ENCODE measurements at regions not wholly inside any gene's neighbourhood (a gene's known extent, or its start where the extent isn't known, plus 50 kb on each side); places are given as distances from the start of the nearest gene placed in this dataset.

DNA sequence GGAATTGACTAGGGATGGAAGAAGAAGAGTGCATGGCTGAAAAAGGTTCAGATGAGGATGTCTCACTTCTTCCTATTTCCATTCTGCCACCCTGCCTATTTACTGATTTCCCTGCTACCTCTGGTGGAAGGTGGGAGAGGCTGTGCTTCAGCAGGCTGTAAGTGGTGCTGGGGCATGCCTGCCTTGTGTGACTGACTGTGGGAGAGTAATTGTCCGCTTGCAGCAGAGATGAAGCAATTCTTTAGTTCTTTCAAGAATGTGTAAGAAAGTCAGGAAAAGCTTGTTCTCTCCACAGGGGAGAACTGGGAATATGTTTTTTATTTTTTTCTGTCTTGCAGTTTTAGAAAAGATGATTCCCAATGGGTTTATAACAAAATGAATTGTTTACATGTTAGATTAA, 72.5 kb upstream of the NYAP2 start:
- intact Hi-C loops (cut with DNase I): no loop called here
- H3K27ac ChIP-seq (ENCODE audit: low read depth in 2 of 2, low read length in 2 of 2): no peak overlapping the region
- H3K36me3 ChIP-seq (ENCODE audit: control insufficient read depth in 2 of 3, insufficient read depth in 3 of 3, low read length in 3 of 3): no peaks in the 10 kb centered on the region
- H3K27me3 ChIP-seq (ENCODE audit: control insufficient read depth, insufficient read depth, low read length): no peaks in the 10 kb centered on the region
- H3K4me3 ChIP-seq (ENCODE audit: low read length in 3 of 3): no peak overlapping the region
- TF ChIP-seq CTCF (IDR thresholded peaks at IDR 0.05; ENCODE audit: borderline replicate concordance, extremely low read depth, insufficient read depth): no peak
- DNase-seq (no peak), FAIRE-seq (no peak)
- no peaks in the 10 kb centered on the region for H3K4me1 ChIP-seq (ENCODE audit: control insufficient read depth in 2 of 3, insufficient read depth in 2 of 3, low read depth in 1 of 3, low read length in 3 of 3)
- H3K9me3 ChIP-seq (ENCODE audit: control insufficient read depth in 2 of 3, insufficient read depth in 1 of 3, low read length in 3 of 3): no peaks in the 10 kb centered on the region
- H3K9ac ChIP-seq (ENCODE audit: low read length in 3 of 3): no peak overlapping the region

GRCh38 chr2:225319872-225320271, 79.6 kb upstream of the NYAP2 start:
- Histone ChIP-seq H3K9me3 (ENCODE audit: control insufficient read depth in 2 of 3, insufficient read depth in 1 of 3, low read length in 3 of 3) (peaks cover 0 to 3% (median 0%) of the 10 kb centered on the region in 3 donors), H3K4me1 (ENCODE audit: control insufficient read depth in 2 of 3, insufficient read depth in 2 of 3, low read depth in 1 of 3, low read length in 3 of 3) (no peaks in the 10 kb centered on the region), H3K27ac (ENCODE audit: low read depth in 2 of 2, low read length in 2 of 2) (no peak overlapping the region), H3K4me3 (ENCODE audit: low read length in 3 of 3) (no peak overlapping the region), H3K27me3 (ENCODE audit: control insufficient read depth, insufficient read depth, low read length) (no peaks in the 10 kb centered on the region), H3K9ac (ENCODE audit: low read length in 3 of 3) (no peak overlapping the region), H3K36me3 (ENCODE audit: control insufficient read depth in 2 of 3, insufficient read depth in 3 of 3, low read length in 3 of 3) (no peaks in the 10 kb centered on the region)
- TF ChIP-seq CTCF (IDR thresholded peaks at IDR 0.05; ENCODE audit: borderline replicate concordance, extremely low read depth, insufficient read depth): no peak
- DNase-seq (no peak), FAIRE-seq (no peak)
- intact Hi-C loops (cut with DNase I): no loop called here

DNA sequence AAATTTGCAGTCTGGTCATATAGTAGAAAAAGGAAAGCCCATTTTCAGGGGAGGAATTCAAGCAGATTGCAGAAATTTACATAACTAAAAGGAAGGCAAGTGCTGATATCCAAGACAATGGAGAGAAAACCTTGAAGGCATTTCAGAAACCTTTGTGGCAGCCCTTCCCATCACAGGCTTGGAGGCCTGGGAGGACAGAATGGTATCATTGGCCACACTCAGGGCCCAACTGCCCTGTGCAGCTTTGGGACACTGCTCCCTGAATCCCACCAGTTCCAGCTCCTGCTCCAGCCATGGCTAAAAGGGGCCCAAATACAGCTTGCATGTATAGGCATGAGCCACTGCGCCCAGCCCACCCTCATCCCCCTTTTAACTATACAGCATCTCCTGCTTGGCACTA, 81.1 kb upstream of the NYAP2 start:
- TF ChIP-seq CTCF (IDR thresholded peaks at IDR 0.05; ENCODE audit: borderline replicate concordance, extremely low read depth, insufficient read depth): no peak
- no peaks in the 10 kb centered on the region for H3K27me3 ChIP-seq (ENCODE audit: control insufficient read depth, insufficient read depth, low read length)
- intact Hi-C loops (cut with DNase I): no loop called here

GRCh38 chr2:225317186-225317585, 82.3 kb upstream of the NYAP2 start:
- intact Hi-C loops (cut with DNase I): no loop called here
- no peak overlapping the region for H3K9ac ChIP-seq (ENCODE audit: low read length in 3 of 3)
- H3K27me3 ChIP-seq (ENCODE audit: control insufficient read depth, insufficient read depth, low read length): no peaks in the 10 kb centered on the region
- FAIRE-seq: no peak
- no peak for DNase-seq
- peaks cover 0 to 3% (median 0%) of the 10 kb centered on the region in 3 donors for H3K9me3 ChIP-seq (ENCODE audit: control insufficient read depth in 2 of 3, insufficient read depth in 1 of 3, low read length in 3 of 3)
- H3K4me3 ChIP-seq (ENCODE audit: low read length in 3 of 3): no peak overlapping the region
- no peaks in the 10 kb centered on the region for H3K36me3 ChIP-seq (ENCODE audit: control insufficient read depth in 2 of 3, insufficient read depth in 3 of 3, low read length in 3 of 3)
- no peak overlapping the region for H3K27ac ChIP-seq (ENCODE audit: low read depth in 2 of 2, low read length in 2 of 2)
- no peaks in the 10 kb centered on the region for H3K4me1 ChIP-seq (ENCODE audit: control insufficient read depth in 2 of 3, insufficient read depth in 2 of 3, low read depth in 1 of 3, low read length in 3 of 3)
- TF ChIP-seq CTCF (IDR thresholded peaks at IDR 0.05; ENCODE audit: borderline replicate concordance, extremely low read depth, insufficient read depth): no peak

More for the DNA sequence above, 81.1 kb upstream of the NYAP2 start:
- Histone ChIP-seq H3K4me1 (ENCODE audit: control insufficient read depth in 2 of 3, insufficient read depth in 2 of 3, low read depth in 1 of 3, low read length in 3 of 3) (no peaks in the 10 kb centered on the region), H3K9ac (ENCODE audit: low read length in 3 of 3) (no peak overlapping the region), H3K9me3 (ENCODE audit: control insufficient read depth in 2 of 3, insufficient read depth in 1 of 3, low read length in 3 of 3) (peaks cover 0 to 3% (median 0%) of the 10 kb centered on the region in 3 donors), H3K4me3 (ENCODE audit: low read length in 3 of 3) (no peak overlapping the region), H3K36me3 (ENCODE audit: control insufficient read depth in 2 of 3, insufficient read depth in 3 of 3, low read length in 3 of 3) (no peaks in the 10 kb centered on the region), H3K27ac (ENCODE audit: low read depth in 2 of 2, low read length in 2 of 2) (no peak overlapping the region)
- DNase-seq (no peak), FAIRE-seq (no peak)

All from kidney (tissue), 13 donors.